NK-92 treated with Interleukin-12 subunit alpha and Interleukin-12 subunit beta, amount 100 ng/mL, for 24 hours (cell line): ENCODE measurements at regions not wholly inside any gene's neighbourhood (a gene's known extent, or its start where the extent isn't known, plus 50 kb on each side); places are given as distances from the start of the nearest gene placed in this dataset.
"Not testable (repeated sequence)": the region's sequence is repeated elsewhere in the genome, so short reads cannot be mapped to it uniquely, and the experiment has no call there.

Experiments
- DNase-seq: peaks from one replicate; lab custom pipeline; 2025; lab: John Stamatoyannopoulos, UW

- no peak for DNase-seq
Observed at GRCh38 chr3:94331831-94332230, 269.0 kb downstream of the NSUN3 start.

- no peak for DNase-seq
Observed at GRCh38 chr3:94336046-94336753, 273.3 kb downstream of the NSUN3 start.

DNA sequence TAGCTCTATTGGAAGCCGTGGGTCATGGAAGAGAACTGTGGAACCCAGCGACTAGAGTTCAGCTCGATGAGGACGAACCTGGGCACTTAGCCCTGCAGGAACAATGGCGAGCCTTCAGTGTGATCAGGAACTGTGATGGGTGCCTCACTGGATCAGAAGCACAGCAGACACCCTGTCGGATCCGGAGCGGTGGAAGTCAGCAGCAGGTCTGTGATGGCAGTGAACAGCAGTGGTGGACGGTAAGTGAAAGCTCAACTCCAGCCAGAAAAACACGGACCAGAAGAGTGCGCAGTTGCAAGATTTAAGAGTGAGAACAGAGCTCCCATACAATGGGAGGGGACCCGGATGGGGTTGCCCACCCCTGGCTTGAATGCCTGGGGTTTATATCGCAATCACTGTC, 282.2 kb downstream of the NSUN3 start:
- DNase-seq: no peak

DNA sequence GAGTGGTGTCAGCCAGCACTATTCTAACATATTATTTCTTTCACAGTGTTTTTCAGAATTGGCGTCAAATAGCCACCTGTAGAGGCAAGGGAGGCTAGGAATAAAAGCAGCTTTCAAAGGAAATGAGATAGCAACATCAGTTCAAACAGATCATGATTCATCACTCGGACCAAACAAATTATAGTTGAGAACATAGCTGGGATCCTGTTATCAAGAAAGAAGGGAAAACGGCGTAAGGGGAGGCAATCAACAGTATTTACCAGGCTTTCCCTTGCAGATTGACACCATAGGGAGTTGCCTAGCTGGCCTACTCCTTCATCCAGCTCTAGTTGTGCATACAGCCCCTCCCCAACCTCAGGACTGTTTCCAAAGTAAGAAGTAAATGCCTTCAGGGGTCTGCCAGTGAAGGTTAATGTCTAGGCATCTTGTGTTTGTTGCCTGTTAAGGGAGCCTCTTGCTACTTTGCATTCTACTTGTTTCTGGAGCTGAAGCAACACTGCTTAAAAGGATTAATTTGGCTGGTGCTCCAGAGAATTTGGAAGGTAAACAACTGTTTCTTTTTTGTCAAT, 286.5 kb downstream of the NSUN3 start:
- DNase-seq: no peak

DNA sequence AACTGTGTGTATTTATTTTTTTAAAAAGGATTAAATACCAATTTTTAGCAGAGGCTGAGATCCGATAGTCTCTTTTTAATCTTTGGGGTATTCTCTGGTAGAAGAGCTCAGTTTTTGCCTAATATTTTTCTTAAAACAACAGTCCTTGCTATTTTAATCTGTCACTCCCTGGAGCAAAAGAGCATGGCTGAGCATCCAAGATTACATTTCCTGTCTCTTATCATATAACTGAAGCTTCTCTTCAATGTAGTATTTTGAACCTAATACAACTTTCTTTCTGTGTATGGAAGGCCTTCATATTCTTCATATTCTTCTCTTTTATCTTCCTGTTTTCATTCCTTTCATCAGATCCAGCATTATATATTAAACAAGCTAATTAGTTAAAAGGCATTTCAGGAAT, 293.7 kb downstream of the NSUN3 start:
- DNase-seq: no peak

GRCh38 chr3:94359996-94360395, 297.1 kb downstream of the NSUN3 start:
- no peak for DNase-seq

DNA sequence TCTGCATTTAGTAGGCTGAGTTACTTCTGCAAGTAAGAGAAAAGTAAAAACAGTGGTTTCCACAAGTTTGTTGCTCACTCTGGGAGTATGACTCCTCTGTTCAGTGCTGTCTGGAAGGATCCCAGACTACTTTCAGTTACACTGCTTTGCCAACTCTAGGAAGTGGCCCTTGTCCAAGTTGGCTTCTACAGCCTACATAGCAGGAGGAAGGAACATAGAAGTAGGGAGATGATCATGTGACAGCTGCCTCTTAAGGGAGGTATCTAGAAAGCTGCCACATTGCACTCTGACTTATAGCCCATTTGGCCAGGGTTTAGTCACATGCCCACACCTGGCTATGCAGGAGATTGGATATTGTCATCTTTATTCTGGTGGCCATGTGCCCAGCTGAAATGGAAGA, 298.1 kb downstream of the NSUN3 start:
- no peak for DNase-seq

DNA sequence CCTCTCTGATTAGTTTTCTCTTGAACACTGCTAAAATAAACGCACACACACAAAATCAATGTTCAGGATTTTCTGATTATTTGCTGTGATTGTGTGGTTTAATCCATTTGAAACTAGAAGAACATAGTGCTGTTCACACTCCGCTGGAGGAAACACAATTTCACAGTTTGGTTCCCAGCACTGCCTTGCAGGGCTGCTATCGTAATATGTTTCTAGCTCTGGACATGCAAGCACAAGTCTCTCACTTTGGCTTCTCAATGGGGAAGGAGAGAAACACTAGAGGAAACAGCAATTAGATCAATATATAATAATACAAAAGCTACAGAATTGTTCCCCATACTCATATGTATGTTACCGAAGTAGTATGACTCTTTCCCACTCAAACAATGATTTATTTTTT, 299.5 kb downstream of the NSUN3 start:
- no peak for DNase-seq

GRCh38 chr3:94365006-94365405, 302.1 kb downstream of the NSUN3 start:
- no peak for DNase-seq

GRCh38 chr3:94372026-94372425, 309.2 kb downstream of the NSUN3 start:
- no peak for DNase-seq

DNA sequence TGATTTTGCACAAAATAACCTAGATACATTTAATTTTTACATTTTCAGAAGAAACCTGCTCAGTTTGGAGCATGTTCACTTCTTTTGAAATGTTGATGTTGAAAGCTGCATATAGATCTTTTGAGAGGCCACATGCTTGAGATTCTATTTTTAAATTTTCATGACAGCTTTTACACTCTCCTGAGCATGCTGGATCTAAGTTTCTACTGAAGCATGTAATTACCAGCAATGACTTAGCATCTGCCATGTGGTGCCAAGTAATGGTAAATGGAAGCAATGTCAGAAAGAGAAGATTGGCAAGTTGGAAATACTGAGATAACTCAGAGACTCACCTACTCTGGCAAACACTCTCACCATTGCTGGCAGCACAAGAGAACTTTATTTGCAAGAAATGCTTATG, 310.6 kb downstream of the NSUN3 start:
- no peak for DNase-seq

DNA sequence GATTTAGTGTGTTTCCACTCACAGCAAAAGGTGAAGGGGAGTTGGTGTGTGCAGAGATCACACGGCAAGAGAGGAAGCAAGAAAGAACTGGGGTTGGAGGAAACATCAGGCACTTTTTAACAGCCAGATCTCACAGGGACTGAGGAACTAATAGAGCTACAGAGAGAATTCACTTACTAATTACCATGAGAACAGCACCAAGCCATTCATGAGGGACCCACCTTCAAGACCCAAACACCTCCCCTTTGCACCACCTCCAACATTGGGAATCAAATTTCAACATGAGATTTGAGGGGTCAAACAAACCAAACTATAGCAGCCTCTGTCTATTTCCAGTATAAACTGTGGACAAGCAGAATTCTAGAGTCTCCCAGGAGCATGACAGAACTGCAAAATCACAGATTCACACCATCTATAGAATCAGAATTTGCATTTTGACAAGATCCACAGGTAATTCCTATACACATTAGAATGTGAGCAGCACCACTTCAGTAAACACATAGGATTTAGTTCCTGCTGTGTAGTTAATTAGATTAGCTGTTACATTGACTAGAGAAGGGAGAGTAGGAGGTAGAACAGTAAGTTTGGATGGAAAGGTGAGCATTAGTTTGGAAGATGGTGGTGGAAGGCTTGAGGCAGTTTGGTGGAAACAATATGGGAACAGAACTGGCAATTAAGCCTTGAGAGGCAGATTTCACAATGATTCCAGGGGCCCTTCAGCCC, 311.7 kb downstream of the NSUN3 start:
- no peak for DNase-seq

DNA sequence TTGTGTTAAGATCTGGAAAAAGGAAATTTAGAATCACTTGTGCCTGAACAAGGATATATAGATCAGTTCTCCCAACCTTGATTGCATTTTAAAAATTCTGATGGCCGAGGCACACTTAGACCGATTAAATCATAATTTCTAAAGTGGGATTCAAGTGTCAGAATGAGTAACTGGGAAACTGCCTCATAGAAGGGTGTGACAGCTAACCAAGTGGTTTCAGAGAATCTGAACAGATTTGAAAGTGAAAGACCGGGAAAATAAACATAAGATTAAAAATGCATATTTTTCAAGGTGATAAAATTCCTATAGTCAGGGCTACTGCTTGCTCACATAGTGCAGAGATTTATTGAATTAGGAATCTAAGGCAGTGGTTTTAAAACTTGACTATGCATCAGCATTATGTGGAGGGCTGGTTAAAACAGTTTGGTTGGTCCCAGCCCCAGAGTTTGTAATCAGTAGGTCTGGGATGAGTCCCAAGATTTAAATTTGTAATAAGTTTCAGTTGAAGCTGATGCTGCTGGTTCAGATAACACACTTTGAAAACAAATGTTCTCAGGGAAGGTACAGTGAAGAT, 314.3 kb downstream of the NSUN3 start:
- not testable (repeated sequence) for DNase-seq

DNA sequence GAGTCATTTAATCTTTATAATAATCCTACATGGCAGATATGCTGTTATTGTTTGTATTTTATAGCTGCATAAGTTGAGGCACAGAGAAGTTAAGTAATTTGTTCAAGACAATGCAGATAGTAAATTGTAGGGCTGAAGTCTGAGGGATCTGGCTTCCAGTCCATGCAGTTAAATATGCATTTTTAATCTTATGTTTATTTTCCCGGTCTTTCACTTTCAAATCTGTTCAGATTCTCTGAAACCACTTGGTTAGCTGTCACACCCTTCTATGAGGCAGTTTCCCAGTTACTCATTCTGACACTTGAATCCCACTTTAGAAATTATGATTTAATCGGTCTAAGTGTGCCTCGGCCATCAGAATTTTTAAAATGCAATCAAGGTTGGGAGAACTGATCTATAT, 315.0 kb downstream of the NSUN3 start:
- DNase-seq: not testable (repeated sequence)

DNA sequence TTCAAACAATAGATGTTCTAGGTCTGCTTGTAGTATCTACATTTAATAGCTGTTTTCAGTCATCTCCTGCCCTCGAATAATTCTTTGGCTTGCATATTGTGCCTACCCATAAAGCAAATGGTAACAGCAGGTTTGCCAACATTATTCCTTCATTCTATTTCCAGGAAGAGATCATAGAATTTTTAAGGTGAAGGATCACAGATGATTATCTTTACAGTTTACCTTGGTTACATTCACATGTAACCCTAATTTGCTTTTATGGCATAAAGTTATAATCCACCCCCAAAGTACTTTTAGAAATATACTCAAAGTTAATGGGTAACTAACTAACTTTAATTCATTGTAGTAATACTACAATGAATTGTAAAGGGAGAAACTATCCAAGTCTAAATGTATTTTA, 315.5 kb downstream of the NSUN3 start:
- DNase-seq: no peak

- no peak for DNase-seq
Observed at GRCh38 chr3:94379264-94379663, 316.4 kb downstream of the NSUN3 start.

GRCh38 chr3:94394885-94395284, 332.0 kb downstream of the NSUN3 start:
- no peak for DNase-seq

GRCh38 chr3:94395851-94396250, 333.0 kb downstream of the NSUN3 start:
- no peak for DNase-seq

DNA sequence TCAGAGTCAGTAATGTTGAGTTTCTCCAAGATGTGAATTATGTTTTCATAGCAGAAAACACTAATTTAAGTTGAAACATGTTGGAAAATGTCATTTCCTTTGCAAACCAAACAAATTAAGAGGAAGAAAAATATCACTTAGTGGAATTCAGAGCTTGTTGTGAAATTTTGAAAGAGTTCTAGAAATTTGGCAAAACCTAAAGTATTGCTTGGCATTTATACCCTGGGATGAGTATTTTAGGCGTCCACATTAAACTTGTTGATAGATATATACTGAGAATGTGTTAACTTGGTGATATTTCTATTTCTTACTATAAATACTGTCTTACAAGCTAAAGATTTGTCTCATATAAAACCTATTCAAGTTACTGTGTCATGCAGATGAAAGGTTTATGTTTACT, 335.2 kb downstream of the NSUN3 start:
- DNase-seq: no peak

DNA sequence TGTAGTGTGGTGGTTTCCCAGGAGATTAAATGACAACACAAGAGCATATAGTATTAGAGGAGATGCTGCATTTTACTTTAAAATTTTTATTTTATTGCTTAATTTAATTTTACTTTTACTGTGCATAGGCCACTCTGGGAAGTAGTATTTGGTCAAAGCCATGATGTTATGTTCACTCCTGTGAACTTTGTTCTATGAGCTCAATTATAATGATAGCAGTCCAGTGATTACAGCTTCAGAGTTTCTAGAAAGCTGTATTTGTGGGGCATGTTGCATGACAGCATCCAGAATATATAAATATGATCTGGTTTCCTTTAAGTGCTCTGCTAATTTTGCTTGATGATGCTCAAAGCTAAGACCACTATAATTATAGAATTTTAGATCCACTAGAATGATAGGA, 338.6 kb downstream of the NSUN3 start:
- no peak for DNase-seq

- no peak for DNase-seq
Observed at GRCh38 chr3:94402126-94402525, 339.3 kb downstream of the NSUN3 start.

- DNase-seq: no peak
Observed at GRCh38 chr3:94405258-94406035, 342.6 kb downstream of the NSUN3 start.
